K562 (cell line): ENCODE measurements at regions not wholly inside any gene's neighbourhood (a gene's known extent, or its start where the extent isn't known, plus 50 kb on each side); places are given as distances from the start of the nearest gene placed in this dataset.
A peak's percentile ranks its signal among the peaks of the same experiment; 100 is the strongest.

Experiments
- CBX1 ChIP-seq: sonication (generic); IDR thresholded peaks from 2 replicates; pipeline ENCODE4 v1.6.1; 2016; ENCODE audit warnings: antibody characterized with exemption, low read depth, mild to moderate bottlenecking
- DPF2 ChIP-seq: fragments of 450-650 bp; IDR thresholded peaks from 2 replicates; pipeline ENCODE4 v1.6.1; 2016
- E2F8 ChIP-seq: fragments of 450-650 bp; IDR thresholded peaks from 2 replicates; pipeline ENCODE4 v1.7.1; 2018; ENCODE audit warnings: mild to moderate bottlenecking, low read depth; ENCODE audit not compliant: partially characterized antibody
- NR4A1 ChIP-seq, 2 experiments: fragments of 250-450 bp in 1 of 2; fragments of 450-650 bp in 1 of 2; sonication (Bioruptor Pico) in 1 of 2; IDR thresholded peaks; 2 replicates each; pipeline versions ENCODE4 v1.4.0 to v1.6.1; 2016 to 2020; ENCODE audit warnings: mild to moderate bottlenecking in 2 of 2, missing compliant biosample characterization in 1 of 2, missing genetic modification characterization in 1 of 2, moderate library complexity in 1 of 2
- PTTG1 ChIP-seq: fragments of 450-650 bp; IDR thresholded peaks from 2 replicates; pipeline ENCODE4 v1.6.1; 2016; ENCODE audit warnings: low read depth, mild to moderate bottlenecking, missing genetic modification characterization, missing compliant biosample characterization
- RERE ChIP-seq: sonication (generic); formaldehyde crosslinking; IDR thresholded peaks from 2 replicates; pipeline ENCODE4 v1.8.0; 2023; ENCODE audit warnings: missing genetic modification reagents, mild to moderate bottlenecking, borderline replicate concordance
- SLC30A9 ChIP-seq: fragments of 250-450 bp; sonication (Bioruptor Pico); IDR thresholded peaks from 2 replicates; pipeline ENCODE4 v1.8.0; 2022; ENCODE audit warnings: mild to moderate bottlenecking, moderate library complexity
- TFE3 ChIP-seq: fragments of 450-650 bp; formaldehyde crosslinking; IDR thresholded peaks from 2 replicates; pipeline ENCODE4 v1.4.0; 2020; ENCODE audit warnings: mild to moderate bottlenecking, mixed read lengths
- ZC3H4 ChIP-seq: sonication (generic); formaldehyde crosslinking; IDR thresholded peaks from 2 replicates; pipeline ENCODE4 v1.9.0; 2021; ENCODE audit warnings: missing genetic modification reagents, borderline replicate concordance
- ZFP36 ChIP-seq: fragments of 150-350 bp; IDR thresholded peaks from 2 replicates; pipeline ENCODE4 v1.6.1; 2018; ENCODE audit warnings: low read length, low read depth; ENCODE audit not compliant: partially characterized antibody
- ZNF592 ChIP-seq: fragments of 450-650 bp; IDR thresholded peaks from 2 replicates; pipeline ENCODE4 v1.6.1; 2017; ENCODE audit warnings: antibody characterized with exemption, mild to moderate bottlenecking

GRCh38 chr4:108270466-108271450, 102.0 kb upstream of the LEF1 start (continued):
- no peak for TF ChIP-seq E2F8
- no peak for TF ChIP-seq RERE
- TF ChIP-seq ZC3H4 = no peak
- no peak for TF ChIP-seq NR4A1 (CRISPR knock-in tag; IDR thresholded peaks at IDR 0.05)
- no peak for TF ChIP-seq NR4A1 (tag; IDR thresholded peaks at IDR 0.05)
- no peak for TF ChIP-seq CBX1
- no peak for TF ChIP-seq DPF2
- TF ChIP-seq ZNF592 = 0 out of 2 replicates have a peak, but pooled peaks have one; percentile 14
- TF ChIP-seq SLC30A9 (CRISPR knock-in tag) = no peak
- TF ChIP-seq PTTG1 (tag) = no peak
- TF ChIP-seq TFE3 (CRISPR knock-in tag) = peak; percentile 67
- no peak for TF ChIP-seq ZFP36
